ENCODE measurements at regions not wholly inside any gene's neighbourhood (a gene's known extent, or its start where the extent isn't known, plus 50 kb on each side); places are given as distances from the start of the nearest gene placed in this dataset.

DNA sequence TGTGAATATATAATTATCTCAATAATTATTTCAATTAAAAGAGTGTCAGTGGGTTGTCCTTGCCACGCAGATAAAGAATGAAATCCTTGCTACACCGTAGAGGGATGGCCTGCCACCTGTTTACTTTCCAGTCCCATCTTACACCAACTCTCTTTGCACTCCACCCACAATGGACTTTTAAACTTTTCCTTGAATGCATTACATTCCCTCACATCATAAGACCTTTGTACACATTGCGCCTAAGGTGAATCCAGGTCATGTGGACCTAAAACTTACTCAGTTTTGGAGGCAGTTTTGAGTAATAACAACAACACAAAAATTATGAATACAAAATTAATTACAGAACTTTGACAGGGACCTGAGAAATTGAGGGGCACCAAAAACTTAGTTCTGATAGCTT, 78.7 kb upstream of the PDE5A start (continued):
- TF ChIP-seq, protein P1, sequence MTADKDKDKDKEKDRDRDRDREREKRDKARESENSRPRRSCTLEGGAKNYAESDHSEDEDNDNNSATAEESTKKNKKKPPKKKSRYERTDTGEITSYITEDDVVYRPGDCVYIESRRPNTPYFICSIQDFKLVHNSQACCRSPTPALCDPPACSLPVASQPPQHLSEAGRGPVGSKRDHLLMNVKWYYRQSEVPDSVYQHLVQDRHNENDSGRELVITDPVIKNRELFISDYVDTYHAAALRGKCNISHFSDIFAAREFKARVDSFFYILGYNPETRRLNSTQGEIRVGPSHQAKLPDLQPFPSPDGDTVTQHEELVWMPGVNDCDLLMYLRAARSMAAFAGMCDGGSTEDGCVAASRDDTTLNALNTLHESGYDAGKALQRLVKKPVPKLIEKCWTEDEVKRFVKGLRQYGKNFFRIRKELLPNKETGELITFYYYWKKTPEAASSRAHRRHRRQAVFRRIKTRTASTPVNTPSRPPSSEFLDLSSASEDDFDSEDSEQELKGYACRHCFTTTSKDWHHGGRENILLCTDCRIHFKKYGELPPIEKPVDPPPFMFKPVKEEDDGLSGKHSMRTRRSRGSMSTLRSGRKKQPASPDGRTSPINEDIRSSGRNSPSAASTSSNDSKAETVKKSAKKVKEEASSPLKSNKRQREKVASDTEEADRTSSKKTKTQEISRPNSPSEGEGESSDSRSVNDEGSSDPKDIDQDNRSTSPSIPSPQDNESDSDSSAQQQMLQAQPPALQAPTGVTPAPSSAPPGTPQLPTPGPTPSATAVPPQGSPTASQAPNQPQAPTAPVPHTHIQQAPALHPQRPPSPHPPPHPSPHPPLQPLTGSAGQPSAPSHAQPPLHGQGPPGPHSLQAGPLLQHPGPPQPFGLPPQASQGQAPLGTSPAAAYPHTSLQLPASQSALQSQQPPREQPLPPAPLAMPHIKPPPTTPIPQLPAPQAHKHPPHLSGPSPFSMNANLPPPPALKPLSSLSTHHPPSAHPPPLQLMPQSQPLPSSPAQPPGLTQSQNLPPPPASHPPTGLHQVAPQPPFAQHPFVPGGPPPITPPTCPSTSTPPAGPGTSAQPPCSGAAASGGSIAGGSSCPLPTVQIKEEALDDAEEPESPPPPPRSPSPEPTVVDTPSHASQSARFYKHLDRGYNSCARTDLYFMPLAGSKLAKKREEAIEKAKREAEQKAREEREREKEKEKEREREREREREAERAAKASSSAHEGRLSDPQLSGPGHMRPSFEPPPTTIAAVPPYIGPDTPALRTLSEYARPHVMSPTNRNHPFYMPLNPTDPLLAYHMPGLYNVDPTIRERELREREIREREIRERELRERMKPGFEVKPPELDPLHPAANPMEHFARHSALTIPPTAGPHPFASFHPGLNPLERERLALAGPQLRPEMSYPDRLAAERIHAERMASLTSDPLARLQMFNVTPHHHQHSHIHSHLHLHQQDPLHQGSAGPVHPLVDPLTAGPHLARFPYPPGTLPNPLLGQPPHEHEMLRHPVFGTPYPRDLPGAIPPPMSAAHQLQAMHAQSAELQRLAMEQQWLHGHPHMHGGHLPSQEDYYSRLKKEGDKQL (CRISPR knock-in tag; IDR thresholded peaks at IDR 0.05; ENCODE audit: low read depth) = peak; percentile 31; the same call in 1 of the 2 replicates
- TF ChIP-seq, protein P2, sequence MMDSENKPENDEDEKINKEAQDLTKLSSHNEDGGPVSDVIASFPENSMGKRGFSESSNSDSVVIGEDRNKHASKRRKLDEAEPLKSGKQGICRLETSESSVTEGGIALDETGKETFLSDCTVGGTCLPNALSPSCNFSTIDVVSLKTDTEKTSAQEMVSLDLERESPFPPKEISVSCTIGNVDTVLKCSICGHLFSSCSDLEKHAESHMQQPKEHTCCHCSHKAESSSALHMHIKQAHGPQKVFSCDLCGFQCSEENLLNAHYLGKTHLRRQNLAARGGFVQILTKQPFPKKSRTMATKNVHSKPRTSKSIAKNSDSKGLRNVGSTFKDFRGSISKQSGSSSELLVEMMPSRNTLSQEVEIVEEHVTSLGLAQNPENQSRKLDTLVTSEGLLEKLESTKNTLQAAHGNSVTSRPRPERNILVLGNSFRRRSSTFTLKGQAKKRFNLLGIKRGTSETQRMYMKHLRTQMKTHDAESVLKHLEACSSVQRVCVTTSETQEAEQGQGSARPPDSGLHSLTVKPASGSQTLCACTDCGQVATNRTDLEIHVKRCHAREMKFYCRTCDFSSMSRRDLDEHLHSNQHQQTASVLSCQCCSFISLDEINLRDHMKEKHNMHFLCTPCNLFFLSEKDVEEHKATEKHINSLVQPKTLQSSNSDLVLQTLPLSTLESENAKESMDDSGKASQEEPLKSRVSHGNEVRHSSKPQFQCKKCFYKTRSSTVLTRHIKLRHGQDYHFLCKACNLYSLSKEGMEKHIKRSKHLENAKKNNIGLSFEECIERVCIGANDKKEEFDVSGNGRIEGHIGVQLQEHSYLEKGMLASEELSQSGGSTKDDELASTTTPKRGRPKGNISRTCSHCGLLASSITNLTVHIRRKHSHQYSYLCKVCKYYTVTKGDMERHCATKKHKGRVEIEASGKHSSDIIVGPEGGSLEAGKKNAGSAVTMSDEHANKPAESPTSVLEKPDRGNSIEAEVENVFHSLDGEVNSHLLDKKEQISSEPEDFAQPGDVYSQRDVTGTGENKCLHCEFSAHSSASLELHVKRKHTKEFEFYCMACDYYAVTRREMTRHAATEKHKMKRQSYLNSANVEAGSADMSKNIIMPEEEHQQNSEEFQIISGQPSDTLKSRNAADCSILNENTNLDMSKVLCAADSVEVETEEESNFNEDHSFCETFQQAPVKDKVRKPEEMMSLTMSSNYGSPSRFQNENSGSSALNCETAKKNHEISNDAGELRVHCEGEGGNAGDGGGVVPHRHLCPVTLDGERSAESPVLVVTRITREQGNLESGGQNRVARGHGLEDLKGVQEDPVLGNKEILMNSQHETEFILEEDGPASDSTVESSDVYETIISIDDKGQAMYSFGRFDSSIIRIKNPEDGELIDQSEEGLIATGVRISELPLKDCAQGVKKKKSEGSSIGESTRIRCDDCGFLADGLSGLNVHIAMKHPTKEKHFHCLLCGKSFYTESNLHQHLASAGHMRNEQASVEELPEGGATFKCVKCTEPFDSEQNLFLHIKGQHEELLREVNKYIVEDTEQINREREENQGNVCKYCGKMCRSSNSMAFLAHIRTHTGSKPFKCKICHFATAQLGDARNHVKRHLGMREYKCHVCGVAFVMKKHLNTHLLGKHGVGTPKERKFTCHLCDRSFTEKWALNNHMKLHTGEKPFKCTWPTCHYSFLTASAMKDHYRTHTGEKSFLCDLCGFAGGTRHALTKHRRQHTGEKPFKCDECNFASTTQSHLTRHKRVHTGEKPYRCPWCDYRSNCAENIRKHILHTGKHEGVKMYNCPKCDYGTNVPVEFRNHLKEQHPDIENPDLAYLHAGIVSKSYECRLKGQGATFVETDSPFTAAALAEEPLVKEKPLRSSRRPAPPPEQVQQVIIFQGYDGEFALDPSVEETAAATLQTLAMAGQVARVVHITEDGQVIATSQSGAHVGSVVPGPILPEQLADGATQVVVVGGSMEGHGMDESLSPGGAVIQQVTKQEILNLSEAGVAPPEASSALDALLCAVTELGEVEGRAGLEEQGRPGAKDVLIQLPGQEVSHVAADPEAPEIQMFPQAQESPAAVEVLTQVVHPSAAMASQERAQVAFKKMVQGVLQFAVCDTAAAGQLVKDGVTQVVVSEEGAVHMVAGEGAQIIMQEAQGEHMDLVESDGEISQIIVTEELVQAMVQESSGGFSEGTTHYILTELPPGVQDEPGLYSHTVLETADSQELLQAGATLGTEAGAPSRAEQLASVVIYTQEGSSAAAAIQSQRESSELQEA (CRISPR knock-in tag; IDR thresholded peaks at IDR 0.05; ENCODE audit: not compliant biosample characterization) = no peak
- TF ChIP-seq RXRB (CRISPR knock-in tag; IDR thresholded peaks at IDR 0.05; ENCODE audit: borderline replicate concordance) (peak; percentile 100), ZNF296 (CRISPR knock-in tag; conservative IDR thresholded peaks at IDR 0.05) (no peak), ZNF646 (CRISPR knock-in tag; IDR thresholded peaks at IDR 0.05) (no peak), BRCA1 (CRISPR knock-in tag; IDR thresholded peaks at IDR 0.05) (no peak), ZZZ3 (CRISPR knock-in tag; IDR thresholded peaks at IDR 0.05; ENCODE audit: borderline replicate concordance) (no peak), HMG20A (CRISPR knock-in tag; IDR thresholded peaks at IDR 0.05; ENCODE audit: borderline replicate concordance) (peak; percentile 90)
- TF ChIP-seq, protein P3, sequence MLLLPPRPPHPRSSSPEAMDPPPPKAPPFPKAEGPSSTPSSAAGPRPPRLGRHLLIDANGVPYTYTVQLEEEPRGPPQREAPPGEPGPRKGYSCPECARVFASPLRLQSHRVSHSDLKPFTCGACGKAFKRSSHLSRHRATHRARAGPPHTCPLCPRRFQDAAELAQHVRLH (CRISPR knock-in tag; IDR thresholded peaks at IDR 0.05; ENCODE audit: borderline replicate concordance, low read depth) = no peak
